ENCODE measurements at regions not wholly inside any gene's neighbourhood (a gene's known extent, or its start where the extent isn't known, plus 50 kb on each side); places are given as distances from the start of the nearest gene placed in this dataset.

- RAD21 ChIA-PET (ENCODE audit: unreplicated experiment): no interaction called here
- CTCF ChIA-PET: no interaction called here
- no peak overlapping the region for H3K4me2 ChIP-seq (ENCODE audit: control insufficient read depth, insufficient read depth)
These were observed 455.4 kb upstream of the GYPC start for GRCh38 chr2:126200538-126200937.

More at GRCh38 chr2:126200538-126200937, 455.4 kb upstream of the GYPC start:
- WGBS (ENCODE audit: insufficient coverage, insufficient replicate concordance, low lambda C conversion rate, missing lambda C conversion rate): 14% methylated on average over 3 of the region's 3 CpGs
- POLR2A ChIA-PET: no interaction called here
- in situ Hi-C loops (cut with MboI) (no loop called here), intact Hi-C loops (cut with micrococcal nuclease; ENCODE audit: unreplicated experiment) (no loop called here)
- H3K79me2 ChIP-seq (ENCODE audit: control insufficient read depth, insufficient read depth, low read length): no peaks in the 10 kb centered on the region
- no peaks in the 10 kb centered on the region for H3K27me3 ChIP-seq (replicated peaks in 1 of 2; ENCODE audit: control insufficient read depth in 2 of 2, insufficient read depth in 2 of 2, low read length in 1 of 2)
- H4K20me1 ChIP-seq (ENCODE audit: control insufficient read depth, insufficient read depth): no peaks in the 10 kb centered on the region
- ATAC-seq: no peak
- TF ChIP-seq ASH2L (IDR thresholded peaks at IDR 0.05; ENCODE audit: borderline replicate concordance, low read depth) (no peak), BHLHE40 (IDR thresholded peaks at IDR 0.05; ENCODE audit: borderline replicate concordance in 1 of 2, low read depth in 2 of 2, low read length in 1 of 2) (no peak), NFYA (IDR thresholded peaks at IDR 0.05; ENCODE audit: borderline replicate concordance, low read depth, low read length) (no peak), STAT3 (IDR thresholded peaks at IDR 0.05; ENCODE audit: low read depth, low read length) (no peak), ATF3 (IDR thresholded peaks at IDR 0.05; ENCODE audit: borderline replicate concordance, extremely low read depth, low read depth, low read length) (no peak), IKZF1 (conservative IDR thresholded peaks at IDR 0.05) (no peak), E2F8 (IDR thresholded peaks at IDR 0.05; ENCODE audit: low read depth, partially characterized antibody) (no peak), SMARCA5 (IDR thresholded peaks at IDR 0.05) (no peak)
- TF ChIP-seq, protein P1, sequence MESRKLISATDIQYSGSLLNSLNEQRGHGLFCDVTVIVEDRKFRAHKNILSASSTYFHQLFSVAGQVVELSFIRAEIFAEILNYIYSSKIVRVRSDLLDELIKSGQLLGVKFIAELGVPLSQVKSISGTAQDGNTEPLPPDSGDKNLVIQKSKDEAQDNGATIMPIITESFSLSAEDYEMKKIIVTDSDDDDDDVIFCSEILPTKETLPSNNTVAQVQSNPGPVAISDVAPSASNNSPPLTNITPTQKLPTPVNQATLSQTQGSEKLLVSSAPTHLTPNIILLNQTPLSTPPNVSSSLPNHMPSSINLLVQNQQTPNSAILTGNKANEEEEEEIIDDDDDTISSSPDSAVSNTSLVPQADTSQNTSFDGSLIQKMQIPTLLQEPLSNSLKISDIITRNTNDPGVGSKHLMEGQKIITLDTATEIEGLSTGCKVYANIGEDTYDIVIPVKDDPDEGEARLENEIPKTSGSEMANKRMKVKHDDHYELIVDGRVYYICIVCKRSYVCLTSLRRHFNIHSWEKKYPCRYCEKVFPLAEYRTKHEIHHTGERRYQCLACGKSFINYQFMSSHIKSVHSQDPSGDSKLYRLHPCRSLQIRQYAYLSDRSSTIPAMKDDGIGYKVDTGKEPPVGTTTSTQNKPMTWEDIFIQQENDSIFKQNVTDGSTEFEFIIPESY (IDR thresholded peaks at IDR 0.05): no peak
- TF ChIP-seq, protein P2, sequence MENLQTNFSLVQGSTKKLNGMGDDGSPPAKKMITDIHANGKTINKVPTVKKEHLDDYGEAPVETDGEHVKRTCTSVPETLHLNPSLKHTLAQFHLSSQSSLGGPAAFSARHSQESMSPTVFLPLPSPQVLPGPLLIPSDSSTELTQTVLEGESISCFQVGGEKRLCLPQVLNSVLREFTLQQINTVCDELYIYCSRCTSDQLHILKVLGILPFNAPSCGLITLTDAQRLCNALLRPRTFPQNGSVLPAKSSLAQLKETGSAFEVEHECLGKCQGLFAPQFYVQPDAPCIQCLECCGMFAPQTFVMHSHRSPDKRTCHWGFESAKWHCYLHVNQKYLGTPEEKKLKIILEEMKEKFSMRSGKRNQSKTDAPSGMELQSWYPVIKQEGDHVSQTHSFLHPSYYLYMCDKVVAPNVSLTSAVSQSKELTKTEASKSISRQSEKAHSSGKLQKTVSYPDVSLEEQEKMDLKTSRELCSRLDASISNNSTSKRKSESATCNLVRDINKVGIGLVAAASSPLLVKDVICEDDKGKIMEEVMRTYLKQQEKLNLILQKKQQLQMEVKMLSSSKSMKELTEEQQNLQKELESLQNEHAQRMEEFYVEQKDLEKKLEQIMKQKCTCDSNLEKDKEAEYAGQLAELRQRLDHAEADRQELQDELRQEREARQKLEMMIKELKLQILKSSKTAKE (IDR thresholded peaks at IDR 0.05; ENCODE audit: low read depth, poor library complexity, severe bottlenecking): no peak
- no peak overlapping the region for H3K4me3 ChIP-seq
- SMC1A ChIA-PET (ENCODE audit: uncharacterized antibody, unreplicated experiment): no interaction called here
- no TSS peak for BruUV-seq (replicated peaks)
- no peaks in the 10 kb centered on the region for H3K4me1 ChIP-seq (ENCODE audit: control insufficient read depth, insufficient read depth, low read length)
- no peak for DNase-seq (ENCODE audit: low read depth, low spot score)
- no peaks in the 10 kb centered on the region for H3K9me3 ChIP-seq (replicated peaks; ENCODE audit: control insufficient read depth, insufficient read depth, low read length)
- no peaks in the 10 kb centered on the region for H3K36me3 ChIP-seq (ENCODE audit: control insufficient read depth in 2 of 2, insufficient read depth in 2 of 2, low read length in 1 of 2)
- no peak overlapping the region for H2AFZ ChIP-seq (ENCODE audit: control insufficient read depth, low read depth, low read length)
- H3K27ac ChIP-seq (ENCODE audit: control insufficient read depth, insufficient read depth): no peak overlapping the region
- no peak for FAIRE-seq
- no peak overlapping the region for H3K9ac ChIP-seq (ENCODE audit: control insufficient read depth, insufficient read depth, low read length)

Data from GM12878 (cell line).